SHP77 treated with DMSO at 0.1 percent for 48 hours (cell line): ENCODE measurements at regions not wholly inside any gene's neighbourhood (a gene's known extent, or its start where the extent isn't known, plus 50 kb on each side); places are given as distances from the start of the nearest gene placed in this dataset.
"Not testable (repeated sequence)": the region's sequence is repeated elsewhere in the genome, so short reads cannot be mapped to it uniquely, and the experiment has no call there.

Source experiments
- DNase-seq: peaks from one replicate; lab custom pipeline; 2025; lab: John Stamatoyannopoulos, UW

DNA sequence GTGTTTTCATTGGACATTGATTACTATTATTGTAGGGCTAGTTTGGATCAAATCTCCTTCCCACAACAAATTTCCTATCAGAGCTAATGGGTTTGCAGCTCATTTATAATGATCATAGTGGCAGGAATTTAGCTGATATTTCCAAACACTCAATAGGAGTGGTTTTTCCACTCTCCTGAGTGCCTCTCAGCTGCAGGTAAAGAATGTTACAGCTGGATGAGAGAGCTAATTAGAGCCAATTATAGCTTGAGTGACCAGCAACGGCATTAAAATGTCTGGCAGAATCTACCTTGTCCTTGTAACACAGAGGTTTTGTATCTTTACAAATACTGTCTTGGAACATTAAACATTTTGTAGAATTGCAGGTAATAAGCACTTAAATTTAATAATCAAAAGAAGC lies 602.8 kb upstream of the EPHA5 start:
- peak; percentile 5 for DNase-seq

DNA sequence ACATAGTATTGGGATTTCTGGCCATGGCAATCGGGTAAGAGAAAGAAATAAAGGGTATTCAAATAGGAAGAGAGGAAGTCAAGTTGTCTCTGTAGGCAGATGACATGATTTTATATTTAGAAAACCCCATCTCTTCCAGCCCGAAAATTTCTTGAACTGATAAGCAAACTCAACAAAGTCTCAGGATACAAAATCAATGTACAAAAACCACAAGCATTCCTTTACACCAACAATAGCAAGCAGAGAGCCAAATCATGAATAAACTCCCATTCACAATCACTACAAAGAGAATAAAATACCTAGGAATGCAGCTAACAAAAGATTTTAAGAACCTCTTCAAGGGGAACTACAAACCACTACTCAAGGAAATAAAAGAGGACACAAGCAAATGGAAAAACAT lies 600.1 kb upstream of the EPHA5 start:
- not testable (repeated sequence) for DNase-seq

DNA sequence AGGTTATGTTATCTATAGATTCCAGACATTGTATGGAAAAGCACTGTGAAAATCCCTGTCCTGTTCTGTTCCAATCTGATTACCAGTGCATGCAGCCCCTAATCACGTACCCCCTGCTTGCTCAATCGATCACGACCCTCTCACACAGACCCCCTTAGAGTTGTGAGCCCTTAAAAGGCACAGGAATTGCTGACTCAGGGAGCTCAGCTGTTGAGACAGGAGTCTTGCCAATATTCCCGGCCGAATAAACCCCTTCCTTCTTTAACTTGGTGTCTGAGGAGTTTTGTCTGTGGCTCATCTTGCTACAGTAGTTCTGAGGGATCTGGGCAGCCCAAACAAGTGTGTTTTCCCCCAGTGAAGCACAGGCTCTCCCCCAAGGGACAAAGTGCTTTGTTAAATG lies 596.3 kb upstream of the EPHA5 start:
- not testable (repeated sequence) for DNase-seq

- no peak for DNase-seq
Observed at GRCh38 chr4:66266035-66266434, 595.7 kb upstream of the EPHA5 start.

DNA sequence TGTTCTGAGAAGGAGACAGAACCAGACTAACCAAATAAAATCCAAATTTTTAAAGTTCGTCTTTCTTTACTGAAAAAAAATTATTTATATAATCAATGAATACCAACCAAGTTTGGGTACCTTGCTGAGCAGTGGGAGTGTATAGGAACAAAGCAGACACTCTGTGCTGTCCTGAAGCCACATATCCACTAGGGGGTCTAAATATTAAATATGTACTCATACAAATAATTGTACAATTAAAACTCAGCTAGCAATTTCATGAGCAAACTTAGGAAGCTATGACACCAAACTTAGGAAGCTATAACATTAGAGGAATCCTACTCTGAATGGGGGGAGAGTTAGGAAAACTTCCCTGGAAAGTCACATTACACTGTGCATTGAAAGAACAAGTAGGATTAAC lies 582.0 kb upstream of the EPHA5 start:
- no peak for DNase-seq

GRCh38 chr4:66246643-66247042 lies 576.4 kb upstream of the EPHA5 start:
- no peak for DNase-seq

- DNase-seq, result no peak
Observed at GRCh38 chr4:66235876-66236275, 565.6 kb upstream of the EPHA5 start.

- DNase-seq, result no peak
Observed at GRCh38 chr4:66229885-66230284, 559.6 kb upstream of the EPHA5 start.

DNA sequence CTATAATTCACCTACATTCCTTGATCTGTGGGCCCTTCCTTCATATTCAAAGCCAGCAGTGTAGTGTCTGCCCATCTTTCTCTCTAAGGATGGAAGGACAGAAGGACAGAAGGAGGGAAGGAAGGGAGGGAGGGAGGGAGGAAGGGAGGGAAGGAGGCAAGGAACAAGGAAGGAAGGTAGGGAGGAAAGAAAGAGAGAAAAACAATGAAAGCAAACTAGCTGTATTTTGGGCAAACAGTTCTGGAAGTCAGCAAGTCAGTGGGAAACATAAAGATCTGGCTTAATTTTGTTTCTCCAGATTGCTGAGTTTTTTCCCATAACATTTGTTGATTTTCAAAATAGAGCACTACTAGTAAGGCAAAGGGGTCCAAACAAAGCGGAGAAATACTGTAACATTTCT lies 555.2 kb upstream of the EPHA5 start:
- DNase-seq, result no peak

GRCh38 chr4:66223068-66223703 lies 552.9 kb upstream of the EPHA5 start:
- no peak for DNase-seq

DNA sequence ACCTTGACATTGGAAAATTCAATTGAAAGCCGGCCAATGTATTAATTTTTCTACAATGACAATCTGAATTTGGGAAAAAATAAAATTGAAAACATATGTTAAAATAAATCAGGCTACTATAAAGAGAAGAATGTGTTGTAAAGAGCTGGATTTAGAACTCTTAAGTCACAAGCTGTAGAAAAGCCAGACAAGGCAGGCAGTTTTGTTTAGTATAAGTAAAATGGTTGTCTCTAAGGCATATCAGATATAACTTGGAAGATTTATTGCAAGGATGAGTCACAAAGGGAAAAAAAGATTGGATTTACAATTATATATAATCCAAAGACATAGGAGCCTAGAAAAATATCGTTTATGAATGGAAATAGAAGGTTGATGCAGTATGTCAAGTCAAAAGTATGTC lies 549.1 kb upstream of the EPHA5 start:
- DNase-seq, result no peak

DNA sequence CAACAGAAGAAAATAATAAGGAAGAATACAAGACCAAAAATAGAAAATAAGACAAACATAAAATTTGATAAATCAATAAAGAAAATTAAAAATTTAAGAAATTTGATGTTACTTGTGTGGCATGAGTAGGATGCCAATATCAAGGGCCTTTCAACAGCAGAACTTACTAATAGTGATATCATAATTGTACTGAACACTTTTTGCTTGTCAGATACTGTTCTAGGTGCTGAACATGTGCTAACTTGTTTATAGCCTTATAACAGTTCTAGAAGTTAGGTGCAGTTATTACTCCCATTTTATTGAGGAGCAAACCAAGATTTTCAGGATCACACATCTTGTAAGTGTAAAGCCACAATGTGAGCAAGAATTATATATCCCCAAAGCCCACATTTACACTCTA lies 546.0 kb upstream of the EPHA5 start:
- DNase-seq, result no peak

- no peak for DNase-seq
Observed at GRCh38 chr4:66212489-66212888, 542.2 kb upstream of the EPHA5 start.

DNA sequence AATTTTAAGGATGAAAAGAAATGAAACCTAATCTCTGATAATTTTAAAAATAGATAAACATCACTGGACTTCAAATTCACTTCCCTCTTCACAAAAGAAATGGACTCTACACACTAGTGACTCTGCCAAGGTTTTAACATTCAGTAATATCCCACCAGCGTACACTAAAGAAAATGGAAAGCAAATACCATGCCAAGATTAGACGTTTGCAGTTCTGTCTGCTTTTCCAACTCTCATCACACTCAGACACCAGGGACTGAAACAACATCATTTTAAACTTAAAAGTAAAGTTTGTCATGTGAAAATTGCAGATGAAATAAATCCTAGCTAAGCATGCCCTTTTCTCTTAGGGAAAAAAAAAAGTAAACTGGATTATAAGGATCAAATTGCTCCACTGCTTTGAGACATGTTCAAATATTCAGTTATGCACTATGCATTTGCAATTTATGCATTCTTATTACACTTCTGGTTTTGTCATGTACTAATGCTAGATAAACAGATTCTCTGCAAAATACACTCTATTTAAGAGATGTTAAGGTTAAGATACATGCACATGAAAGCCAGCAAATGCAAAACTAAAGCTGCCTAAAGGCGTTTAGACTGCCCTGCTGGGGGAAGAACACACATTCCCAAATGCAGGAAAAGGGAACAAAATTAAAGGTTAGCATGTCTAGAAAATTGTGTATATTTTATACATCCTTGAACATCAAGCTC lies 534.4 kb upstream of the EPHA5 start:
- no peak for DNase-seq

DNA sequence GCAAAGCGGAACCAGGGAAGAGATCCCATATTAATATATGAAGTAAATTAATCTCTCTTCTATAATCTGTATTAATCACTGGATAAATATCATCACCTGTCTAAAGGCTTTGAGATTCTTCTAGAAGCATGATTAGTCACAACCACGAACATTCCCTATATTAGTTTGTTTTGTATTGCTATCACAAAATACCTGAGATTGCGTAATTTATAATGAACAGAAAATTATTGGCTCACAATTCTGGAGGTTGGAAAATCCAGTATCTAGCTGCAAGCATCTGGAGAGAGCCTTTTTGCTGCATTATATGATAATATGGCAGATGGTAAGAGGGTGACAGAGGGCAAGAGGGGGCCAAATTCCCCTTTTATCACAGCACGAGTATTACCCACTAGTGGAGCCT lies 532.6 kb upstream of the EPHA5 start:
- DNase-seq, result no peak

DNA sequence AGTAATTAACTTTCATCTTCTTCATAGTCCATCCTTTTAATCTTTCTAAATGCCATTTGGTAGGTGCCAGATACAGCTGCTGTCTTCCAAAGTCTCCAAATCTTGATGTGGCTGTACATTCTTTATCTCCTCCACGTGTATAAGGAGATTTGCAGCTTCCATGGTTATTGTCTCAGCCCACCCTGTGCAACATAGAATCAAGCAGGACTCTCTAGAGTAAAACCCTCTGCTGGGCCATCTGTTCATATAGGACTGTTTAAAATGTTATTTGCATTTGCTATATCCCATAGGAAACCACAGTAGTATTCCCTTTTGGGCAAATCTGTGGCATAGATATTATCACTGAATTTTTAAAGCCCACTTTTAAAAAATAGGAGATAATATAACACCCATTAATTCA lies 527.2 kb upstream of the EPHA5 start:
- DNase-seq, result no peak

GRCh38 chr4:66193487-66193886 lies 523.2 kb upstream of the EPHA5 start:
- DNase-seq, result no peak

DNA sequence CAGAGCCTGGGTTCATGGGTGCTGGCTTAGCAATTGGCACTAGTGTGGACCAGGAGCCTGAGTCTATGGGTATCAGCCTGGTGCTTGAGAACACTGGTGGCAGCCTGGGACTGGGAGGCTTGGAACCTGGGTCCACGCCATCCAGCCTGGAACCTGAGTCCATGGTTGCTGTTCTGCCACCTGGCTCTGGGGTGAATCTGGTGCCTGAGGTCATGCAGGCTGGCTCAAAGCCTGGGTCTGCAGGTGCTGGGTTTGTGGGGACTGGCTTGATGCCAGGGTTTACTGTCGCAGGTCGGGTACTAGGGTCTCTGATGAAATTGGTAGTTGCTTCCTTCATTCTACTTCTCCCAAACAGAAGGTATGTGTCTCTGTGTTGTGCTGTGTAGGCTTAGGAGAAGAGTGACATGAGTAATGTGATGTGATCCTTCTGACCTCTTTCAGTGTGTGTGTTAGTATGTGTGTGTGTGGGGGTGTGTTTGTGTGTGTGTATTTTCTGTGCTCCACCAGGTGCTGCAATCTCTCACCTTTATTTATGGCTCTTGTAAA lies 517.0 kb upstream of the EPHA5 start:
- DNase-seq, result peak; percentile 23

DNA sequence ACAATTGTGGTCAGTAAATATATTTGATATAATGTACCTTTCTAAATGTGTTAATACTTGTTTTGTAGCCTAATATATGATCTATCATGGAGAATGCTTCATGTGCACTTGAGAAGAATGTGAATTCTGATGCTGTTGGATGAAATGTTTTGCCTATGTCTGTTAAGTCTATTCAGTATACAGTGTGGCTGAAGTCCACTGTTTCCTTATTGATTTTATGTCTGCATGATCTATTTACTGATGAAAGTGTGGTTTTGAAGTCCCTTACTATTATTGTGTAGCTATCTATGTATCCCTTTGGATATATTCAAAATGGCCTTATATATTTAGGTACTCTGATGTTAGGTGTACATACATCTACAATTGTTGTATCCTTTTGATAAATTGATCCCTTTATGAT lies 515.8 kb upstream of the EPHA5 start:
- no peak for DNase-seq

GRCh38 chr4:66182636-66183035 lies 512.3 kb upstream of the EPHA5 start:
- no peak for DNase-seq

- DNase-seq, result no peak
Observed at GRCh38 chr4:66178906-66179305, 508.6 kb upstream of the EPHA5 start.

- no peak for DNase-seq
Observed at GRCh38 chr4:66169341-66169740, 499.1 kb upstream of the EPHA5 start.

- no peak for DNase-seq
Observed at GRCh38 chr4:66164869-66165268, 494.6 kb upstream of the EPHA5 start.

DNA sequence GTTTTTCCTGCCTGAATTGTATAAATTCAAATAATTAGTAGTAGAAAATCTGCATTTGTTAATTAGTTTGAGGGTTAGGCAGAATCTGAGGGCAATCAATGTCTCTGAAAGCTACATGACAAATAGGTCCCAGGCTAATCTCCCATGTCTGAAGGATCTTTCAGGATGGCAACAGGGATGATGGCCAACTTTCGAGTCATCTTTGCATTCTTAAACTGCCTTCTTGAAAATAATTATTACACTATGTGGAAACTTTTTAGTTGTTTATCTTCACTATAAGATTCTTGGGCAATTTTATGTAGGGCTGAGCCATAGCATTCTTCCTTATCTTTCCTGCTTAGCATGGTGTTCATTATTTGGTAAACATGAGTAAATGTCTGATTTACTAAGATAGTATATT lies 490.3 kb upstream of the EPHA5 start:
- no peak for DNase-seq
